Glomerular endothelial cell (primary cell): ENCODE measurements at regions not wholly inside any gene's neighbourhood (a gene's known extent, or its start where the extent isn't known, plus 50 kb on each side); places are given as distances from the start of the nearest gene placed in this dataset.

ENCODE experiments used
- DNase-seq: peaks from one replicate; pipeline ENCODE4 v3.0.0-alpha.2; 2011; ENCODE audit warnings: low read depth, low spot score; ENCODE audit errors: extremely low read depth

GRCh38 chr16:56140645-56141044, 50.6 kb upstream of the GNAO1 start:
- no peak for DNase-seq

DNA sequence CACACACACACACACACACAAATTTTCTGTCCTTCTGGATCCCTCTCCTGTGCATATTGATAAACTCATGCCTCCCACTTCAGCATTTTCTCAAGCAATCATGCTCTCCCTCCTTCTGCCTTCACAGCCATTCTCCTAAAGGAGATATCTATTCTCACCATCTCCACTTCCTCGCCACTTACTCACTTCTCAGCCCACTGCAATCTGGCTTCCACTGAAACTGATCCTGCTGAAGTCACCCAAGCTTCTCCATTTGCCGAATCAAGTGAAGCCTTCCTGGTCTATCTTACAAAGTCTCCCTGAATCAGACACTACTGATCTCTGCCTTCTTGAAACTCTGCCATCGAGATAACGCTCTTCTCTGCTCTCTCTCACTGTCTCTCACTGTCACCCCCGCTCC, 54.0 kb upstream of the GNAO1 start:
- DNase-seq = no peak

DNA sequence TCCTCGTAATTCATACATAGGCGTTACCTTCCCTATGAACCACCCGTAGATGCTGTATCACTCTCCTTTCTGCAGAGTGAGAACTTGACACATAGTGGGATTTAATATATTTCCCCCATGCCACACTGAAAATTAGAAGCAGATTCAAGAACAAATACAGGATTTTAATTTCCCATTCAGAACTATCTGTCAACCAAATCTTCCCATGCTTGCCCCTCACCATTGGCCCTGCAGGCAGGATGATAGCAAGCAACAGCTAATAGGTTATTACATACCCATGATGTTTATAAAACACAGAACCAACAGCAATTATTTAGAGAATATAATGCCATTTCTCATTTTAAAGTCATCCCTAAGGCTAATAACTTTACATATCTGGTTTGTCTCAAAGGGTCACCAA, 55.0 kb upstream of the GNAO1 start:
- no peak for DNase-seq

DNA sequence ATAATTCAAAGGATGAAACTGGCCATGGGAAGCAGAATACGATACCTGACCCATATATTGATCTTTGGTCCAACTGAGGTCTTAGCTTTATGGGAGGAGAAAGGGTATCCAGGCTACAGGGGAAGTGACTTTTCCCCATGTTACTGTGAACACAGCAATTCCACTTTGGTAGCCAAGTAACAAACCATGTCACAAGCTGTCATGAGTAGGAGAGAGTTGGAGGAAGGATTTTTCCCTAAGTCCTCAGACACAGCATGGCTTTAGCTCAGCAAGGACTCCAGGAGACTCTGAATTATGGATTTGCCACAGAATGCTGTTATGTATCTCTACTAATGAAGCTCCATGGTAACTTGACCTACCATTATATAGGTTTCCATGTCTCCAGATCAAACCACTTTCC, 56.5 kb upstream of the GNAO1 start:
- no peak for DNase-seq

- DNase-seq = no peak
Observed at GRCh38 chr16:56125922-56126321, 65.4 kb upstream of the GNAO1 start.

- DNase-seq = no peak
Observed at GRCh38 chr16:56122251-56122650, 69.0 kb upstream of the GNAO1 start.

- no peak for DNase-seq
Observed at GRCh38 chr16:56121156-56121500, 70.2 kb upstream of the GNAO1 start.

- no peak for DNase-seq
Observed at GRCh38 chr16:56120447-56121155, 70.7 kb upstream of the GNAO1 start.

DNA sequence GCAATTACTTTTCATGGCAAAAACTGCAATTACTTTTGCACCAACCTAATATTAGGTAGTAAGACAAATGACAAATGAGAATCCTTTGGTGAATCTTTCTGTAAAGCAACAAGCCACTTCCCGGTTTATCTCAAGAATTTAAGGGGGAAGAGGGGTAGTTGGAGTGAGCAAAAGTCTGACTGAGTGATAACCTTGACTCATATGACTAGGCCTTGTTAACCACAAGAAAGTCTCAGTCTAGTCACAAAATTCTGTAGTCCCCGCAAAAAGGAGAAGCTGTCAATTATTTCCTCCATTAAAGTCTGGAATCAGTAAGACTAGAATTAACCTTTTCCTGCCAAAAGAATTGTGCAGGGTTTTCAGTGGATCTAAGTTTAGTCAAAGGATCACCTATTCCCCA, 72.2 kb upstream of the GNAO1 start:
- no peak for DNase-seq

DNA sequence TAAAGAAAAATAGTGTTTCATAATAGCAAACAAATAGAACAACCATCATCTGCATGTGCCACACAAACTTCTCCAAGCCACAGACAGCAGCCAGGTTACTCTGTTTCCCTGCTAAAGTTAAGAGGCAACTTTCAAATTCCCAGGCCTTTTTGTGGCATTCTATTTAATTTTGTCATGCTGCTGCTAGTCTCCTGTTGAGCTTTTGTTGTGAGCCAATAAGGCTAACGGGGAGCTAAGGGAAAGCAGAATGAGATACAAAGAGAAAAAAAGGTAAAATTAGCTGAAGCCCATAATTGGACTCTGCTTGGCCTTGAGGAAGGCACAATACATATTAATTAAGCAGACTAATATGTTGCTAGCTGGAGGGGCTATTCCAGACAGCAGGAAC, 74.7 kb upstream of the GNAO1 start:
- no peak for DNase-seq

DNA sequence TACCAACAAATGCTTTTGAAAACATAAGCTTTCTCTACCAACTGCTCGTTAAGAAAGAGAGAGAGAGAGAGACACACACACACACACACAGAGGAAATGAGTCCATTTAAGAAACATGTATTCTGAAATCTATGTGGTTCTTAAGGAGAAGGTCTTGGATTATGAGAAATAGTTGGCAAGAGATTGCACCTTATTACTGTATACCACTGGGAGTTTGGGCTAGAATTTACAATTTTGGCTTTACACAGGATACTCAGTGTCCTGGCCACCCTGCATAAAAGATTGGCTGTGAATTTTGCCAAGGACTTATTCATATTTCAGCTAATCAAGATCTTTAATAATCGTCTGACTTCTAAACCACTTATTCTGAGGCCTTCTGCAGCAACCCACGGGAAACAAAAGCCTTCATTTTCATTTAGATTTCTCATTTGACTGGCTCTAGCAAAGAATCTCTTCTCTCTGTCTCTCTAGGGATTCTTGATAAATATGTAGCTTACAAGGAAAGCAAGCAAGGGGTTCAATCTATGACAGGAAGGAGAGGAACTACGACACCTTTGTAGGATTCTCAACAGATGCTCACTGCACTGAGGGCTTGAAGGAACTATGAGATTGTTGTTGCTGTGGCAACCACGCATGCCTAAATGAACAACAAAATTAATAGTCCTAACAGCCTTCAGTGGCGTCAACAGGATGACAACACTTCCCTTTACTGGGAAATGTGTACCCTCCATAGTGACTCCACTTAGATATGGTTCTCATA, 75.3 kb upstream of the GNAO1 start:
- no peak for DNase-seq

- DNase-seq = no peak
Observed at GRCh38 chr16:56113223-56113622, 78.1 kb upstream of the GNAO1 start.

GRCh38 chr16:56111100-56111499, 80.2 kb upstream of the GNAO1 start:
- DNase-seq = no peak

- no peak for DNase-seq
Observed at GRCh38 chr16:56109994-56110393, 81.3 kb upstream of the GNAO1 start.

GRCh38 chr16:56109205-56109604, 82.1 kb upstream of the GNAO1 start:
- DNase-seq = no peak

GRCh38 chr16:56108724-56109123, 82.6 kb upstream of the GNAO1 start:
- no peak for DNase-seq

DNA sequence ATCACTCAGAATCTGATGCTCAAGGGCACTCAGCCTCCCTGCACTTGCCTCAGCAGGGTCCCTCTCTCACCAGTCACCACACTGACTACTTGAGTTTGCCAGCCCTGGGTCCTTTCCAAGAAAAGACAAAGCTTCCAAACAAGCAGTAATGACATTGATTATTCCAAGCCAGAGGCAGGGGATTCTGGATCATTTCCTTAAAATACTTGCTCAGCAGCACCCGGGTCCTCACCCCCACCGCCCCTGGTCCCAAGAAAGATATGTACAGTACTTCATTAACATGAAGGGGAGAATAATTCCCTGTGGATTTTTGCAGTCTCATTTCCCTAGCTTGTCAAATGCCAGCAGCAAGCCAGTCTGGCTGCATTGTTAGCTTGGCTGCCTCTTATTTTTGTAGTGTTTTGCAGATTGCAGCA, 83.2 kb upstream of the GNAO1 start:
- no peak for DNase-seq

DNA sequence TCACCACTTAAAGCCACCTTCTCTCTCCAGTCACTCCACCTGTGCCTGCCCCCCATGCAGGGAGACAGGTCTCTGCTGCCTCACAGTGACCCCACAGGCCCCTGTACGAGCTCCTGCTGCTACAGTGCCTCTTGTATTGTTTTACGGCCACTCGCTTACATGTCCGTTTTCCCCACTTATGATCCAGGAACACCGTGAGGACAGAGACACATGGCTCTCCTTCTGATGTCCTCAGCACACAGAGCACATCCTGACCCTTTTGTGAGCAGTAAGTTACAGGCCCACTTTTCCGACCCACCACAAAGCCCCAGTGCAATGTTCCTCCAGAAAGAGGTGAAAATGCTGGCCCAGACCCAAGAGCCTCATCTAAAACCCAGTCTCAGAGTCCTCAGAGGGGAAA, 84.8 kb upstream of the GNAO1 start:
- no peak for DNase-seq

DNA sequence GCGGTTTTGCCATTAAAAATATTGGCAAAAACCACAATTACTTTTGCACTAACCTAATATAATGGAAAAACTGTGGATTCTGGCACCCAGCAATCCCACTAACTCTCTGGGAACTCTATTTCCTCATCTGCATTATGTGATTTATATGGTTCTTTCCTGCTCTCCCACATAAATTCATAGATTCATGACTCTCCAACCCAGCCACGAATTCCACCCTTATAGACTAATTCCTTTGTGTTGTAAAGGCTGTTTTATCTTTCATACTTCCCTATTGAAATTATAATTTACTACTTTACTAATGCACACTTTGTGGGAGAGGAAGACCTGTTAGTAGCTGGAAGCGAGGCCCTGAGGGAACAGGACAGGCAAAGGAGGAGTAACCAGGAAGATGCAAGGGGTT, 88.4 kb upstream of the GNAO1 start:
- DNase-seq = no peak

GRCh38 chr16:56102183-56102686, 89.1 kb upstream of the GNAO1 start:
- no peak for DNase-seq

DNA sequence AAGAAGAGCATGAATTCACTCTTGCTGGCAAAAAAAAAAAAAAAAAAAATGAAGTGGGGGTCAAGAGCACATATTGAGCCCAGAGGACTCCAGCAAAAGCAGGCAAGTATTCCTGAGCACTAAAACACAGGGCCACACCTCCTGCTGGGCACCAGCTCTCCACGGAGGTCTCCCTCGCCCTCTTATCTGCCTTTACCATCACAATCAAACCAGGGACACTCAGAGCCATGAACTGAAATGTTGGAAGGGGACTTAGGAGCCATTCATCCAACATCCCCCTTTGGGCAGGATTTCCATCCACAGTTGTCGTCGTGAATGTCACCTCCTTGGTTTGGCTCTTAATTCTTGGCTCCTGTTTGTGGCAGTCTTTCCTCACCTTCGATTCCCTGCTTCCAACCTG, 89.8 kb upstream of the GNAO1 start:
- no peak for DNase-seq

GRCh38 chr16:56097306-56097705, 94.0 kb upstream of the GNAO1 start:
- DNase-seq = no peak
